Astrocyte of the cerebellum (primary cell): ENCODE measurements at regions not wholly inside any gene's neighbourhood (a gene's known extent, or its start where the extent isn't known, plus 50 kb on each side); places are given as distances from the start of the nearest gene placed in this dataset.
"Not testable (repeated sequence)": the region's sequence is repeated elsewhere in the genome, so short reads cannot be mapped to it uniquely, and the experiment has no call there.

ENCODE experiments used
- DNase-seq: peaks from one replicate; pipeline ENCODE4 v3.0.0-alpha.2; 2011; ENCODE audit warnings: low read depth
- H3K4me3 ChIP-seq: 2 replicates; pipeline ENCODE4 v1.5.1; 2011; ENCODE audit warnings: mild to moderate bottlenecking, low read depth, low read length, moderate library complexity
- in situ Hi-C: cut with HindIII; loops from 2 replicates; pipeline ENCODE4 v1.10.0; 2017; ENCODE audit warnings: low sequenced_read_pairs
- TF ChIP-seq, protein P1 (sequence below): IDR thresholded peaks from 2 replicates; pipeline ENCODE4 v1.5.1; 2012; ENCODE audit warnings: low read length, low read depth, moderate library complexity, mild to moderate bottlenecking; ENCODE audit errors: missing control alignments

DNA sequence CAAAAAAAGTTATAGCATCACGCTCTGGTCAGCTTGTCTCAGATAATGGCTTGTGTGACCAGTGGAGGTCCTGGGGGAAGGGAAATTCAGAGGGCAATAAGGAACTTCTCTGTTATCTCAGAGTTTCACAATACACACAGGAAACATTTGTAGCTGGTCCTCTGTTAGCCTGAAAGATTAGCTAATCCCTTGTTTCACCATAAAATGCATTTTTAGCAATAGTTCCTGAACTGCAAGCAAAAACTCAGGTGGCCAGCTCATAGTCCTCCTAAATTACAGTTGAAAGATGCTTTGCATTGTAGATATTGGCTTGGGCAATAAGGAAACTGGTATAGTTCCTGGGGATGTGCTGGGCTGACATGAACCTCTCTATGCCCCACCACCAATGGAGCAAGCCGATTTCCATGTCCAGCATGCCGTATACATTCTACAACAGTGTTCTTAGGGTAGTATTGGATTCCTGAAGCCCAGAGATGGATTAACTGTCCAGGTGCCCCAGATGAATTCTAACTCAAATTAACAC is 141.5 kb upstream of the TBL1XR1 start:
- no peak for DNase-seq
- no peak overlapping the region for H3K4me3 ChIP-seq
- TF ChIP-seq, protein P1, sequence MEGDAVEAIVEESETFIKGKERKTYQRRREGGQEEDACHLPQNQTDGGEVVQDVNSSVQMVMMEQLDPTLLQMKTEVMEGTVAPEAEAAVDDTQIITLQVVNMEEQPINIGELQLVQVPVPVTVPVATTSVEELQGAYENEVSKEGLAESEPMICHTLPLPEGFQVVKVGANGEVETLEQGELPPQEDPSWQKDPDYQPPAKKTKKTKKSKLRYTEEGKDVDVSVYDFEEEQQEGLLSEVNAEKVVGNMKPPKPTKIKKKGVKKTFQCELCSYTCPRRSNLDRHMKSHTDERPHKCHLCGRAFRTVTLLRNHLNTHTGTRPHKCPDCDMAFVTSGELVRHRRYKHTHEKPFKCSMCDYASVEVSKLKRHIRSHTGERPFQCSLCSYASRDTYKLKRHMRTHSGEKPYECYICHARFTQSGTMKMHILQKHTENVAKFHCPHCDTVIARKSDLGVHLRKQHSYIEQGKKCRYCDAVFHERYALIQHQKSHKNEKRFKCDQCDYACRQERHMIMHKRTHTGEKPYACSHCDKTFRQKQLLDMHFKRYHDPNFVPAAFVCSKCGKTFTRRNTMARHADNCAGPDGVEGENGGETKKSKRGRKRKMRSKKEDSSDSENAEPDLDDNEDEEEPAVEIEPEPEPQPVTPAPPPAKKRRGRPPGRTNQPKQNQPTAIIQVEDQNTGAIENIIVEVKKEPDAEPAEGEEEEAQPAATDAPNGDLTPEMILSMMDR, result no peak
- in situ Hi-C loops, result loop anchor here (25.0 kb wide), 1 partner anchor 126 kb away; no protein-coding TSS in a partner anchor

DNA sequence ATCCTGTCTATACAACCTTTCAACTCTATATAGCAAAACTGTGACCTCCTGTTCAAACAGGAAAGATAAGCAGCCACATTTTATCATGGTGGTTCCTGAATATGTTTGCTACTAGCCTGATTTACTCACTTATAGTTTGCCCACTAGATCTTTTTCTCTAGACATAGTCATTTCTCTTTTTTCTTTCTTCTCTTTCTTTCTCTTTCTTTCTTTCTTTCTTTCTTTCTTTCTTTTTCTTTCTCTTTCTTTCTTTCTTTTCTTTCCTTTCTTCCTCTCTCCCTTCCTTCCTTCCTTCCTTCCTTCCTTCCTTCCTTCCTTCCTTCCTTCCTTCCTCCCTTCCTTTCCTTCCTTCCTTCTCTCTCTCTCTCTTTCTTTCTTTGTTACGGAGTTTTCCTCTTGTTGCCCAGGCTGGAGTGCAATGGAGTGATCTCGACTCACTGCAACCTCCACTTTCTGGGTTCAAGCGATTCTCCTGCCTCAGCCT is 142.0 kb upstream of the TBL1XR1 start:
- DNase-seq, H3K4me3 ChIP-seq: not testable (repeated sequence)
- in situ Hi-C loops, result loop anchor here (25.0 kb wide), 1 partner anchor 127 kb away; no protein-coding TSS in a partner anchor

DNA sequence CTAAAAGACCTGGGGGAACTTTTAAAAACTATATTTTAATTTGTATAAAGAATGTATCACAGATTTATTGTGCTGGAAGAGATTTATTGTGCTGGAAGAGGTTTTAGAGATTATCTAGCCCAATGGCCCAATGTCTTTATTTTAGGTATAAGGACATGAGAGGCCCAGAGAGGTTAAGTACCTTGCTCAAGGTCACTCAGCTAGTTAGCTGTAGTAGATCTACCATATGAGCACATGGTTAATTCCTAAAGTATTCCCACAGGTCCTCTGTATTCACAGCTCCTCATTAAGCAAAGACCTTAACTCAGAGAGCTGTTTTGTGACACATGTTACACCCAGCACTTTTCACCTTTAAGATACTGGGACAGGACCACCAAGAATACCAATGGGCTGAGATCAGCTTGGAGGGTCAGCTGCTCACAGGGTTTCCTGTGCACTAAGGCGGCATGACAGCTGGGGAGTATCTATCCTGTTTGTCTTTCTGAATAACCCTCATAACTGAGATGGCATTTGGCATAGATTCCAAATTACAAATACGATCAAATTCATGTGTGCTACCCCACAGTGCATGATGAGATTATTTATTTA is 143.1 kb upstream of the TBL1XR1 start:
- DNase-seq, result no peak
- TF ChIP-seq, protein P1, result no peak
- in situ Hi-C loops, result loop anchor here (25.0 kb wide), 1 partner anchor 128 kb away; no protein-coding TSS in a partner anchor

DNA sequence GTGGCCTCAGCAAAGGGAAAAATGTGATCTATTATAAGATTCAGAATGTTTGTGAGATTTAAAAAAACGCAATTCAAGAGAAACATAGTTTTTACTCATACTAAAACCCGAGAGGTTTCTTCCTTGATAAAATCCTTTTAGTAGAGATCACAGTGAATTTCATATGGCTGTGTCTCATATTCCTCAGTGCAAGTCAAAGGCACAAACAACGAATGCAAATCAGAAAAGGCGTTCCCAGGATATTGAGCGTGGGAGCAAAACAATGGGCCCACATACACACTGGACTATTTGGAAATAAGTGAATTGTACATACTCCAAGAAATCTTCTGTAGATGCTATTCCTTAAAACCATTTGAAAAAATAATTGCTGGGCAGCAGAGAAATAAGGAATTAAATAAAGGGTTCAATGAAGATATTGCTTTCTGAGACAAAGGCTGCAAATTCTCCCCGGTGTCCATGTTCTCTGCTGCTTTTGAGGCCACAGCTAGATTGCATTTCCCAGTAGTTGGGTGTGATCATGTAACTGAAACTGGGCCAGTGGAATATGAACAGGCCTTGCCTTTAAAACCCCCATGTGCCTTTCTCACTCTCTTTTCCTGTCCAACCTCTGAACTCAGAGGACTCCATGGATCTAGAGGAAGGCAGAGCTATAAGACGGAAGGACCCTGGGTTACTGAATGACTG is 144.6 kb upstream of the TBL1XR1 start:
- in situ Hi-C loops, result loop anchor here (25.0 kb wide), 1 partner anchor 130 kb away; no protein-coding TSS in a partner anchor
- TF ChIP-seq, protein P1, result no peak
- DNase-seq, result no peak
- no peak overlapping the region for H3K4me3 ChIP-seq

More for the DNA sequence above, 143.1 kb upstream of the TBL1XR1 start:
- no peak overlapping the region for H3K4me3 ChIP-seq

DNA sequence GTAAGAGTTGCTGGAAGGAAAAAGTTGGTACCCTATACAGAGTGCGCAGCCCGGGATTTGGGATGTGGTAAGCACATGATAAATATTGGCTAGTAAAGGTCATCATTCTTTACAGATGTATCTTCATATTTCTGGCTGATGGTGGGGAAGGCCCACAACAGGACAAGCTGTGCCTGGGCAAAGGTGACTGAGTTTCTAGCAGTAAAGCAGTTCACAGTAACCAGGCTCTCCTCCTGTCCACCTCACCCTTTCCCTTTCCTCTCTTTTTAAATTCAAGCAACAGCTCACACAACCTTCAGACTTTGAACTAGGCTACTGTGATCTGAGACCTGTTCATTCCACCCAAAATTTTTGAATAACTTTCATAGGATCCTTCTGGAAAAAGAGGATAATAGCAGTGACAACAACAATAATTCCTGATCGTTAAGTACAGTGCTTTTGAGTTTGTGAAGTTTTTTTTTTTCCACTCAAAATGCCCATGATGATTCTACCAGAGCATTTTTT is 145.9 kb upstream of the TBL1XR1 start:
- DNase-seq, result no peak
- H3K4me3 ChIP-seq, result no peak overlapping the region
- TF ChIP-seq, protein P1, result no peak
- in situ Hi-C loops, result loop anchor here (25.0 kb wide), 1 partner anchor 131 kb away; no protein-coding TSS in a partner anchor

DNA sequence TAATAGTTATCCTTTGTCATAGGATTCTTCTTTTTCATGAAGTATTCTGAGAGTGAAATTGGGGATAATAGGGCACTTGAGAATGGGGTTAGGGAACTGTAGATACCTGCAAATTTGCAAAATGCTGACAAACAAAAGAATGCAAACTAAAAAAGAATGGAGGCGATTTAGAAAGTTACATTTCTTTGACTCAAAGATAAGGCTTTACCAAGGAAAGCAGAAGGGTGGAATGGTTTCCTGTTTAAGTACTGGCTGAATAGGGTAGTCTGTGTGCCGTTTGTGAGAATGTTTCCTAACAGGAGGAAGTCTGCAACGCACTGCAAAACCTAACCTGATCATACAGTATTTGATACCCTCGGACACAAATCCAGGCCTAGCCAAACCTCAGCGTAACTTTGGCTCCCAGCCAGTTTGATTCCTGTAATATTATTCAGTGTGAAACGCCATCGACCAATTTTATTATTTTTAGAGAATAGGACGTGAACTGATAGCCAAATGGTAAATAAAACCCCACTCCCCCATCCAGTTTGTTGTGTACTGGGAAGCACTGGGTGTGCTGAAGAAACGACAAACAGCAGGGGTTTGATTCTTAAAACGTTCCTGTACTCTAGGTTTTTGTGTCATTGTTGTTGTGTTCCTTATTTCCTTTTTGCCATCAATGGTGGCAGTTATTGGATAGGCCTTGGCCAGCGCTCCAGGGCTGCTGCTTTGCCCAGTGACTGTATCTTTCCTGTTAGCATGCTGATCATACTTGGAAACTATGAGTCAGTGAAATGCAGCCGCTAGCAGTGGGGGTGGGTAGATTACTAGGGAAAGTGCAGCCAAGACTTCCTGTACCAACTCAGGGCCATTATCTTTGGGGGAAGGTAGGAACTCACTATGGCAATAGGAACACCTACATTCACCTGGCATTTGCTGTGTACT is 148.0 kb upstream of the TBL1XR1 start:
- DNase-seq, result peak; percentile 89
- TF ChIP-seq, protein P1, result no peak
- H3K4me3 ChIP-seq, result no peak overlapping the region
- in situ Hi-C loops, result loop anchor here (25.0 kb wide), 1 partner anchor 133 kb away; no protein-coding TSS in a partner anchor
